Nephron (organoid): ENCODE measurements at regions not wholly inside any gene's neighbourhood (a gene's known extent, or its start where the extent isn't known, plus 50 kb on each side); places are given as distances from the start of the nearest gene placed in this dataset.

Experiments used
- H3K27ac Mint-ChIP-seq, 3 experiments: 2 replicates each; pipeline ENCODE4 v1.8.0; 2020; ENCODE audit warnings: mixed read lengths in 3 of 3, mild to moderate bottlenecking in 2 of 3, moderate library complexity in 1 of 3
- H3K27me3 Mint-ChIP-seq: 2 replicates; pipeline ENCODE4 v1.8.0; 2021; ENCODE audit warnings: low read depth, mild to moderate bottlenecking, moderate library complexity, mixed read lengths
- H3K36me3 Mint-ChIP-seq: 2 replicates; pipeline ENCODE4 v1.8.0; 2020; ENCODE audit warnings: low read depth, mixed read lengths
- H3K4me1 Mint-ChIP-seq: 2 replicates; pipeline ENCODE4 v1.8.0; 2020; ENCODE audit warnings: mixed read lengths
- H3K4me3 Mint-ChIP-seq, 3 experiments: 2 replicates each; pipeline ENCODE4 v1.8.0; 2020; ENCODE audit warnings: mild to moderate bottlenecking in 3 of 3, mixed read lengths in 3 of 3, moderate library complexity in 2 of 3
- H3K9me3 Mint-ChIP-seq: 2 replicates; pipeline ENCODE4 v1.8.0; 2020; ENCODE audit warnings: mixed read lengths
- CTCF ChIP-seq, 3 experiments: fragments of 200-600 bp; sonication (generic); IDR thresholded peaks; one replicate each; pipeline ENCODE4 v1.5.0; 2021; ENCODE audit warnings: antibody characterized with exemption in 3 of 3; ENCODE audit not compliant: unreplicated experiment in 3 of 3

- H3K27ac Mint-ChIP-seq: no peak overlapping the region
- H3K9me3 Mint-ChIP-seq: peaks cover 2% of the 10 kb centered on the region
- no peak overlapping the region for H3K4me3 Mint-ChIP-seq
- TF ChIP-seq CTCF (IDR thresholded peaks at IDR 0.05; ENCODE audit: unreplicated experiment in 3 of 3): no peak
- H3K27me3 Mint-ChIP-seq: peaks cover 4% of the 10 kb centered on the region
- H3K4me1 Mint-ChIP-seq: no peaks in the 10 kb centered on the region
- no peaks in the 10 kb centered on the region for H3K36me3 Mint-ChIP-seq
Measured at GRCh38 chr18:9008709-9009635, 93.5 kb upstream of the NDUFV2 start.

- Mint-ChIP-seq H3K4me3 (no peak overlapping the region), H3K27ac (no peak overlapping the region), H3K27me3 (peaks cover 4% of the 10 kb centered on the region), H3K36me3 (no peaks in the 10 kb centered on the region), H3K4me1 (no peaks in the 10 kb centered on the region), H3K9me3 (peaks cover 2% of the 10 kb centered on the region)
- no peak for TF ChIP-seq CTCF (IDR thresholded peaks at IDR 0.05; ENCODE audit: unreplicated experiment in 3 of 3)
Measured at GRCh38 chr18:9009703-9010488, 92.6 kb upstream of the NDUFV2 start.

- H3K4me3 Mint-ChIP-seq: no peak overlapping the region
- no peaks in the 10 kb centered on the region for H3K4me1 Mint-ChIP-seq
- H3K9me3 Mint-ChIP-seq: peaks cover 2% of the 10 kb centered on the region
- H3K27ac Mint-ChIP-seq: no peak overlapping the region
- no peak for TF ChIP-seq CTCF (IDR thresholded peaks at IDR 0.05; ENCODE audit: unreplicated experiment in 3 of 3)
- peaks cover 3% of the 10 kb centered on the region for H3K27me3 Mint-ChIP-seq
- H3K36me3 Mint-ChIP-seq: no peaks in the 10 kb centered on the region
Measured at GRCh38 chr18:9011431-9011830, 91.1 kb upstream of the NDUFV2 start.

GRCh38 chr18:9013926-9014373 lies 88.5 kb upstream of the NDUFV2 start:
- Mint-ChIP-seq H3K27me3 (no peaks in the 10 kb centered on the region), H3K36me3 (no peaks in the 10 kb centered on the region), H3K4me1 (no peaks in the 10 kb centered on the region), H3K4me3 (no peak overlapping the region), H3K27ac (no peak overlapping the region), H3K9me3 (peaks cover 4% of the 10 kb centered on the region)
- no peak for TF ChIP-seq CTCF (IDR thresholded peaks at IDR 0.05; ENCODE audit: unreplicated experiment in 3 of 3)

- no peaks in the 10 kb centered on the region for H3K36me3 Mint-ChIP-seq
- TF ChIP-seq CTCF (IDR thresholded peaks at IDR 0.05; ENCODE audit: unreplicated experiment in 3 of 3): no peak
- H3K27me3 Mint-ChIP-seq: no peaks in the 10 kb centered on the region
- H3K27ac Mint-ChIP-seq: no peak overlapping the region
- H3K4me3 Mint-ChIP-seq: no peak overlapping the region
- H3K9me3 Mint-ChIP-seq: peaks cover 9% of the 10 kb centered on the region
- H3K4me1 Mint-ChIP-seq: no peaks in the 10 kb centered on the region
Measured at GRCh38 chr18:9015689-9016088, 86.8 kb upstream of the NDUFV2 start.
